Liver (tissue), 8 donors: ENCODE measurements at regions not wholly inside any gene's neighbourhood (a gene's known extent, or its start where the extent isn't known, plus 50 kb on each side); places are given as distances from the start of the nearest gene placed in this dataset.

ENCODE experiments used
- DNase-seq: peaks from one replicate; pipeline ENCODE4 v3.0.0-alpha.2; 2017; ENCODE audit warnings: low spot score
- H3K27ac ChIP-seq, 2 donors: one replicate each; pipeline ENCODE4 v1.7.0; 2013; ENCODE audit warnings: inconsistent platforms in 2 of 2, low read length in 2 of 2, control low read depth in 1 of 2, low read depth in 1 of 2, mild to moderate bottlenecking in 1 of 2
- H3K27me3 ChIP-seq, 4 donors: one replicate each; pipeline versions ENCODE4 v1.6.1 to v1.7.0; 2013; ENCODE audit warnings: low read length in 3 of 4, inconsistent platforms in 1 of 4, mild to moderate bottlenecking in 1 of 4, moderate library complexity in 1 of 4; ENCODE audit not compliant: control insufficient read depth in 4 of 4, insufficient read depth in 4 of 4
- H3K36me3 ChIP-seq, 4 donors: one replicate each; pipeline versions ENCODE4 v1.6.1 to v1.7.0; 2013; ENCODE audit warnings: low read length in 3 of 4, mild to moderate bottlenecking in 3 of 4, low read depth in 1 of 4, moderate library complexity in 1 of 4; ENCODE audit not compliant: control insufficient read depth in 4 of 4, insufficient read depth in 3 of 4
- H3K4me1 ChIP-seq, 4 donors: one replicate each; pipeline versions ENCODE4 v1.6.1 to v1.7.0; 2013; ENCODE audit warnings: low read length in 3 of 4, mild to moderate bottlenecking in 3 of 4, moderate library complexity in 1 of 4; ENCODE audit not compliant: control insufficient read depth in 4 of 4, insufficient read depth in 4 of 4
- H3K4me3 ChIP-seq, 3 donors: one replicate each; pipeline versions ENCODE4 v1.6.1 to v1.7.0; 2013; ENCODE audit warnings: low read length in 3 of 3, control low read depth in 1 of 3, low read depth in 1 of 3, mild to moderate bottlenecking in 1 of 3
- H3K9ac ChIP-seq, 2 donors: one replicate each; pipeline ENCODE4 v1.7.0; 2013; ENCODE audit warnings: low read length in 2 of 2, mild to moderate bottlenecking in 2 of 2, moderate library complexity in 2 of 2, control low read depth in 1 of 2, low read depth in 1 of 2
- H3K9me3 ChIP-seq, 4 donors: one replicate each; pipeline versions ENCODE4 v1.6.1 to v1.7.0; 2013; ENCODE audit warnings: low read length in 3 of 4; ENCODE audit not compliant: control insufficient read depth in 4 of 4
- ATF3 ChIP-seq: IDR thresholded peaks from 2 replicates; pipeline ENCODE4 v1.6.1; 2016; ENCODE audit warnings: antibody characterized with exemption
- EGR1 ChIP-seq, 2 donors: IDR thresholded peaks; 2 replicates each; pipeline ENCODE4 v1.6.1; 2016 to 2018; ENCODE audit warnings: antibody characterized with exemption in 2 of 2, low read depth in 2 of 2
- FOXA1 ChIP-seq: IDR thresholded peaks from 2 replicates; pipeline ENCODE4 v1.6.1; 2016; ENCODE audit warnings: antibody characterized with exemption
- GABPA ChIP-seq, 2 donors: IDR thresholded peaks in 1 of 2; conservative IDR thresholded peaks in 1 of 2; 2 replicates each; pipeline ENCODE4 v1.6.1; 2016; ENCODE audit warnings: antibody characterized with exemption in 2 of 2, mild to moderate bottlenecking in 1 of 2, moderate library complexity in 1 of 2
- HNF4G ChIP-seq: IDR thresholded peaks from 2 replicates; pipeline ENCODE4 v1.6.1; 2016; ENCODE audit warnings: antibody characterized with exemption
- JUND ChIP-seq, 2 donors: IDR thresholded peaks; 2 replicates each; pipeline ENCODE4 v1.6.1; 2016; ENCODE audit warnings: antibody characterized with exemption in 2 of 2
- MAX ChIP-seq: IDR thresholded peaks from 2 replicates; pipeline ENCODE4 v1.6.1; 2016; ENCODE audit warnings: antibody characterized with exemption
- NR2F2 ChIP-seq: IDR thresholded peaks from 2 replicates; pipeline ENCODE4 v1.6.1; 2016; ENCODE audit warnings: antibody characterized with exemption
- RAD21 ChIP-seq, 2 donors: IDR thresholded peaks; 2 replicates each; pipeline ENCODE4 v1.6.1; 2016; ENCODE audit warnings: antibody characterized with exemption in 2 of 2, mild to moderate bottlenecking in 2 of 2
- REST ChIP-seq: IDR thresholded peaks from 2 replicates; pipeline ENCODE4 v1.6.1; 2016; ENCODE audit warnings: antibody characterized with exemption, mild to moderate bottlenecking
- SP1 ChIP-seq: IDR thresholded peaks from 2 replicates; pipeline ENCODE4 v1.6.1; 2018; ENCODE audit warnings: antibody characterized with exemption, mild to moderate bottlenecking
- TAF1 ChIP-seq: conservative IDR thresholded peaks from 2 replicates; pipeline ENCODE4 v1.6.1; 2016; ENCODE audit warnings: antibody characterized with exemption, mild to moderate bottlenecking
- YY1 ChIP-seq: IDR thresholded peaks from 2 replicates; pipeline ENCODE4 v1.6.1; 2016; ENCODE audit warnings: antibody characterized with exemption, mild to moderate bottlenecking
- WGBS: extraction: QIAGEN DNeasy Blood & Tissue Kit; methylation state at CpG from one replicate; pipeline ENCODE4 v1.1.7; 2013; 5-methylcytosine and 5-hydroxymethylcytosine counted together
- TF ChIP-seq, protein P1 (sequence below): fragments of 150-350 bp; IDR thresholded peaks from 2 replicates; pipeline ENCODE4 v1.5.1; 2017; ENCODE audit warnings: improper control_type of control experiment, low read depth, low read length; ENCODE audit not compliant: missing input control
- TF ChIP-seq, protein P2 (sequence below): IDR thresholded peaks from 2 replicates; pipeline ENCODE4 v1.6.1; 2016; ENCODE audit warnings: antibody characterized with exemption
- donor health status: healthy.
- donor health status: healthy.
- donor health status: healthy.
- donor health status: healthy.
- donor health status: healthy.

- DNase-seq, result no peak
- H3K27ac ChIP-seq, result no peak overlapping the region
These were observed 390.9 kb downstream of the TBC1D4 start for GRCh38 chr13:75090872-75091615.

More at GRCh38 chr13:75090872-75091615, 390.9 kb downstream of the TBC1D4 start:
- no peak overlapping the region for H3K4me3 ChIP-seq
- H3K36me3 ChIP-seq, result no peaks in the 10 kb centered on the region
- no peak overlapping the region for H3K9ac ChIP-seq
- 54% methylated on average over 3 of the region's 3 CpGs for WGBS
- peaks cover 0 to 3% (median 0%) of the 10 kb centered on the region in 4 donors for H3K27me3 ChIP-seq
- H3K9me3 ChIP-seq, result no peaks in the 10 kb centered on the region
- TF ChIP-seq SP1, result no peak
- no peak for TF ChIP-seq NR2F2
- no peak for TF ChIP-seq FOXA1
- TF ChIP-seq RAD21 (IDR thresholded peaks at IDR 0.05), result no peak
- TF ChIP-seq TAF1, result no peak
- no peak for TF ChIP-seq JUND (IDR thresholded peaks at IDR 0.05)
- TF ChIP-seq YY1, result no peak
- no peak for TF ChIP-seq EGR1 (IDR thresholded peaks at IDR 0.05; ENCODE audit: low read depth in 2 of 2)
- TF ChIP-seq HNF4G, result no peak
- no peak for TF ChIP-seq ATF3
- TF ChIP-seq MAX, result no peak
- TF ChIP-seq, protein P1, sequence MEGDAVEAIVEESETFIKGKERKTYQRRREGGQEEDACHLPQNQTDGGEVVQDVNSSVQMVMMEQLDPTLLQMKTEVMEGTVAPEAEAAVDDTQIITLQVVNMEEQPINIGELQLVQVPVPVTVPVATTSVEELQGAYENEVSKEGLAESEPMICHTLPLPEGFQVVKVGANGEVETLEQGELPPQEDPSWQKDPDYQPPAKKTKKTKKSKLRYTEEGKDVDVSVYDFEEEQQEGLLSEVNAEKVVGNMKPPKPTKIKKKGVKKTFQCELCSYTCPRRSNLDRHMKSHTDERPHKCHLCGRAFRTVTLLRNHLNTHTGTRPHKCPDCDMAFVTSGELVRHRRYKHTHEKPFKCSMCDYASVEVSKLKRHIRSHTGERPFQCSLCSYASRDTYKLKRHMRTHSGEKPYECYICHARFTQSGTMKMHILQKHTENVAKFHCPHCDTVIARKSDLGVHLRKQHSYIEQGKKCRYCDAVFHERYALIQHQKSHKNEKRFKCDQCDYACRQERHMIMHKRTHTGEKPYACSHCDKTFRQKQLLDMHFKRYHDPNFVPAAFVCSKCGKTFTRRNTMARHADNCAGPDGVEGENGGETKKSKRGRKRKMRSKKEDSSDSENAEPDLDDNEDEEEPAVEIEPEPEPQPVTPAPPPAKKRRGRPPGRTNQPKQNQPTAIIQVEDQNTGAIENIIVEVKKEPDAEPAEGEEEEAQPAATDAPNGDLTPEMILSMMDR, result no peak
- no peak for TF ChIP-seq GABPA (IDR thresholded peaks at IDR 0.05 in 1 of 2, conservative IDR thresholded peaks at IDR 0.05 in 1 of 2)
- TF ChIP-seq, protein P2, sequence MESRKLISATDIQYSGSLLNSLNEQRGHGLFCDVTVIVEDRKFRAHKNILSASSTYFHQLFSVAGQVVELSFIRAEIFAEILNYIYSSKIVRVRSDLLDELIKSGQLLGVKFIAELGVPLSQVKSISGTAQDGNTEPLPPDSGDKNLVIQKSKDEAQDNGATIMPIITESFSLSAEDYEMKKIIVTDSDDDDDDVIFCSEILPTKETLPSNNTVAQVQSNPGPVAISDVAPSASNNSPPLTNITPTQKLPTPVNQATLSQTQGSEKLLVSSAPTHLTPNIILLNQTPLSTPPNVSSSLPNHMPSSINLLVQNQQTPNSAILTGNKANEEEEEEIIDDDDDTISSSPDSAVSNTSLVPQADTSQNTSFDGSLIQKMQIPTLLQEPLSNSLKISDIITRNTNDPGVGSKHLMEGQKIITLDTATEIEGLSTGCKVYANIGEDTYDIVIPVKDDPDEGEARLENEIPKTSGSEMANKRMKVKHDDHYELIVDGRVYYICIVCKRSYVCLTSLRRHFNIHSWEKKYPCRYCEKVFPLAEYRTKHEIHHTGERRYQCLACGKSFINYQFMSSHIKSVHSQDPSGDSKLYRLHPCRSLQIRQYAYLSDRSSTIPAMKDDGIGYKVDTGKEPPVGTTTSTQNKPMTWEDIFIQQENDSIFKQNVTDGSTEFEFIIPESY, result no peak
- no peak for TF ChIP-seq REST
- H3K4me1 ChIP-seq, result no peaks in the 10 kb centered on the region
